Activated CD8-positive, alpha-beta T cell treated with anti-CD3 and anti-CD28 coated beads, Interleukin-2, amount 10 ng/mL, durations not matched to agents 7 days and 5 days (primary cell): ENCODE measurements at regions not wholly inside any gene's neighbourhood (a gene's known extent, or its start where the extent isn't known, plus 50 kb on each side); places are given as distances from the start of the nearest gene placed in this dataset.

Experiments
- ATAC-seq: fragments of 150-1000 bp; cut with Tn5 transposase; one replicate; pipeline ENCODE4 v1.10.0; 2021; ENCODE audit warnings: moderate library complexity
- CTCF ChIA-PET: fragments of 350-600 bp; sonication (Branson Sonifier 250); formaldehyde crosslinking; loops from one replicate; lab custom pipeline; 2021; ENCODE audit warnings: antibody characterized with exemption; lab: Charles Lee
- POLR2A ChIA-PET: fragments of 350-600 bp; sonication (Branson Sonifier 250); formaldehyde crosslinking; loops from one replicate; lab custom pipeline; 2021; ENCODE audit warnings: antibody characterized with exemption; lab: Charles Lee
- DNase-seq: peaks from one replicate; pipeline ENCODE4 v3.0.0-alpha.2; 2020
- H3K27ac Mint-ChIP-seq: one replicate; pipeline ENCODE4 v1.8.0; 2021; ENCODE audit warnings: mild to moderate bottlenecking, mixed read lengths
- H3K27me3 Mint-ChIP-seq: one replicate; pipeline ENCODE4 v1.8.0; 2021; ENCODE audit warnings: low read depth, mixed read lengths
- H3K36me3 Mint-ChIP-seq: one replicate; pipeline ENCODE4 v1.8.0; 2021; ENCODE audit warnings: low read depth, mixed read lengths
- H3K4me1 Mint-ChIP-seq: one replicate; pipeline ENCODE4 v1.8.0; 2021; ENCODE audit warnings: low read depth, mixed read lengths
- H3K4me3 Mint-ChIP-seq: one replicate; pipeline ENCODE4 v1.8.0; 2021; ENCODE audit warnings: mild to moderate bottlenecking, mixed read lengths
- H3K9me3 Mint-ChIP-seq: one replicate; pipeline ENCODE4 v1.8.0; 2022; ENCODE audit warnings: mixed read lengths; ENCODE audit not compliant: insufficient read depth

GRCh38 chr4:159980826-159981468 is 878.1 kb downstream of the RAPGEF2 start:
- ChIA-PET POLR2A (no interaction called here), CTCF (no interaction called here)
- H3K9me3 Mint-ChIP-seq = no peaks in the 10 kb centered on the region
- H3K36me3 Mint-ChIP-seq = no peaks in the 10 kb centered on the region
- DNase-seq (no peak), ATAC-seq (no peak)
- H3K4me1 Mint-ChIP-seq = no peaks in the 10 kb centered on the region
- no peak overlapping the region for H3K27ac Mint-ChIP-seq
- no peak overlapping the region for H3K4me3 Mint-ChIP-seq
- H3K27me3 Mint-ChIP-seq = no peaks in the 10 kb centered on the region

DNA sequence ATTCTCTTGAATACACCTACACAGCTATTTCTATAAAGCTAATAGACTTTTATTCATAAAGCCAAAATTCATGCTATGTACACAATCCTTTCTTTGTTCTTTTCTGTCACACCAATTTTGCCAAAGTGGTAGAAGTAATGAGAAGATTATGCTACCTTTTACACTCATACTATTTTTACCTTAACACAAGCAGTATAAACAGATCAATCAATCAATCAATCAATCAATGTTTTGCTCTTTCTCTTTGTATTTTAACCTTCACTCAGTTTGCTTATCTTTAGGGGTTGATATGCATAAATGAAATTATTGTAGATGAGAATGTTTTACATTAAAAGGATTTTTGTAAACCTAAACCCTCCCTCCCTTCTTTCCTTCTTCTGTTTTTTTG is 878.6 kb downstream of the RAPGEF2 start:
- H3K4me3 Mint-ChIP-seq = no peak overlapping the region
- ChIA-PET CTCF (no interaction called here), POLR2A (no interaction called here)
- no peak for DNase-seq
- H3K9me3 Mint-ChIP-seq = no peaks in the 10 kb centered on the region
- no peaks in the 10 kb centered on the region for H3K27me3 Mint-ChIP-seq
- no peaks in the 10 kb centered on the region for H3K4me1 Mint-ChIP-seq
- no peak overlapping the region for H3K27ac Mint-ChIP-seq
- no peaks in the 10 kb centered on the region for H3K36me3 Mint-ChIP-seq
- no peak for ATAC-seq

DNA sequence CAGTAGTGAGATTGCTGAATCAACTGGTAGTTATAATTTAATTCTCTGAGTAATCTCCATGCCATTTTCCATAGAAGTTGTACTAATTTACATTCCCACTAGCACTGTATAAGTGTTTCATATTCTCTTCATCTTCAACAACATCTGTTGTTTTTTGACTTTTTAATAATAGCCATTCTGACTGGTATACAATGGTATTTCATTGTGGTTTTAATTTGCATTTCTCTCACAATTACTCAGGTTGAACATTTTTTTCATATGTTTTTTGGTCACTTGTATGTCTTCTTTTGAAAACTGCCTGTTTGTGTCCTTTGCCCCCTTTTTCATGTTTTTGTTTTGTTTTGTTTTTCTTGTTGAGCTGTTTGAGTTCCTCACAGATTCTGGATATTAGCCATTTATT is 880.2 kb downstream of the RAPGEF2 start:
- Mint-ChIP-seq H3K27ac (no peak overlapping the region), H3K27me3 (no peaks in the 10 kb centered on the region), H3K4me3 (no peak overlapping the region), H3K36me3 (no peaks in the 10 kb centered on the region), H3K9me3 (no peaks in the 10 kb centered on the region), H3K4me1 (no peaks in the 10 kb centered on the region)
- ChIA-PET POLR2A (no interaction called here), CTCF (no interaction called here)
- no peak for ATAC-seq
- DNase-seq = no peak

GRCh38 chr4:160009656-160010493 is 907.0 kb downstream of the RAPGEF2 start:
- Mint-ChIP-seq H3K9me3 (peaks cover 7% of the 10 kb centered on the region), H3K36me3 (no peaks in the 10 kb centered on the region), H3K4me1 (no peaks in the 10 kb centered on the region), H3K27me3 (no peaks in the 10 kb centered on the region), H3K27ac (no peak overlapping the region), H3K4me3 (no peak overlapping the region)
- CTCF ChIA-PET = no interaction called here
- POLR2A ChIA-PET = no interaction called here
- ATAC-seq = no peak
- no peak for DNase-seq

DNA sequence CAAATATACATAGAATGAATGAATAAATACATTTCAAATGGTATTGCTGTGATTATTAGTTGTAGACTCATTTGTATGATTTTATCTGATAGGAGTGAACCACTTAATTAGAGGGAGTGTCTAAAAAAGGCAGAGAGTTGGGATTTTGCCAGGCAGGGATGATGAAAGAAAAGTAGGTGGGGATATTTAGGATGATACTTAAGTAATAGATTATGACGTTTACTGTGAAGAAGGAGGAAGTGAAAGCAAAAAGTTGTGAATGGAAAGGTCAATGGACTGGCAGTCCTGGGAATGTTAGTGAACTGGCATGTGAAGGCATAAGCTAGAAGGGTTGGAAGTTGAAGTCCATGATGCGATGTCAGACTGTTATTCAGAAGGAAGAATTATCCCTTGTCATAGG is 917.1 kb downstream of the RAPGEF2 start:
- ATAC-seq (no peak), DNase-seq (no peak)
- CTCF ChIA-PET = no interaction called here
- Mint-ChIP-seq H3K9me3 (no peaks in the 10 kb centered on the region), H3K27ac (no peak overlapping the region), H3K4me3 (no peak overlapping the region), H3K36me3 (no peaks in the 10 kb centered on the region), H3K27me3 (no peaks in the 10 kb centered on the region), H3K4me1 (no peaks in the 10 kb centered on the region)
- POLR2A ChIA-PET = no interaction called here

DNA sequence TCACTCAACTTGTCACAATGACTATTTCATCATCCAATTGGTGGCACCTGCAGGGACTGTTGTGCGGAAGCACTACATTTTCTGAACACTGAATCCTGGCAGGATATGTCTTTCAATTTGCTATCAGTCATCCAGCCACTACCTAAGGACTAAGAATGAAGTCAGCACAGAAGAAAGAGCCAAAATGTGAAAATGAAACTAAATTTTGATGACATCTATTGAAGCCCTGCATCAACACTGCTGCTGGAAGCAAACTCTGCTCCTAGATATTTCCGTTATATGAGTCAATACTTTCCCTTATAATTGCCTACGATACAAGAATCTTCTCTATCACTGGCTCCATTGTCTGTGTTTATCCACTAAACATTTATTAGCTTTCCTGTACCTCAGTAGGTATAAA is 917.9 kb downstream of the RAPGEF2 start:
- no peak for DNase-seq
- H3K27ac Mint-ChIP-seq = no peak overlapping the region
- no peak for ATAC-seq
- H3K27me3 Mint-ChIP-seq = no peaks in the 10 kb centered on the region
- H3K4me3 Mint-ChIP-seq = no peak overlapping the region
- ChIA-PET POLR2A (no interaction called here), CTCF (no interaction called here)
- no peaks in the 10 kb centered on the region for H3K4me1 Mint-ChIP-seq
- no peaks in the 10 kb centered on the region for H3K9me3 Mint-ChIP-seq
- no peaks in the 10 kb centered on the region for H3K36me3 Mint-ChIP-seq

DNA sequence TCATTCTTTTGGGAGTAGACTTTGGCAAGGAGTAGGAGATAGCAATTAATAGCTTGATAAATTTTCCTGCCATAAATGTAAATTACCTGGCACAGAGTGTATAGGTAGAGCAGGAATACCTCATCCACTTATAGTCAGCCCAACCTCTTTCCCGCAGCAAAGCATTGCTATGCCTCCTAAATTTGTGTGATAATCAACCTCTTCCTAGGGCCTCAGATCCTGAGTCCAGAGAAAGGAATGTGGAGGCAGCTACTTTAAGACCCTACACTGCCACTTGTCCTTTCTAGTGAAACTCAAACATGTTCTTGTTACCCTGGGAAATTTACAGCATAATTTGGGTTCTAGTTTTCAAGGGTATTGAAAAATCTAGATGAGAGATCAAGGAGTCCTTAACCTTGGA is 919.0 kb downstream of the RAPGEF2 start:
- H3K36me3 Mint-ChIP-seq = no peaks in the 10 kb centered on the region
- H3K4me3 Mint-ChIP-seq = no peak overlapping the region
- CTCF ChIA-PET = no interaction called here
- no peak for DNase-seq
- no peaks in the 10 kb centered on the region for H3K4me1 Mint-ChIP-seq
- POLR2A ChIA-PET = no interaction called here
- no peak for ATAC-seq
- H3K27me3 Mint-ChIP-seq = no peaks in the 10 kb centered on the region
- H3K27ac Mint-ChIP-seq = no peak overlapping the region
- peaks cover 10% of the 10 kb centered on the region for H3K9me3 Mint-ChIP-seq

DNA sequence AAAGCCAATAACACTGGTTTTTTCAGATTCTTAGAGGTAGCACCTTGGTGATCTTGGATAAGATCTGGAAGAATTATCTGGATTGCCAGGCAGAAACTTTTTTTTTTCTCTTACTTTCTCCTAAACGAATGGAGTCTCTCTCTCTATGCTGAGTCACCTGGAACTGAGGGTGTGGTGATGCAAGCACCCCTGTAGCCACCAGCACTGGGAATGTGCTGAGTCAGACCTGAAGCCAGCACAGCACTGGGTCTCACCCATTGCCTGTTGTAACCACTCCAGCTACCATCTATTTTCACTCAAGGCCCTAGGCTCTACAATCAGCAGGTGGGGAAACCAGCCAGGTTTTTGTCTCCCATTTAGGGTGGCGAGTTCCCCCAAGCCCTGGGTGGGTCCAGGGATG is 923.8 kb downstream of the RAPGEF2 start:
- Mint-ChIP-seq H3K9me3 (peaks cover 10% of the 10 kb centered on the region), H3K4me1 (no peaks in the 10 kb centered on the region), H3K4me3 (no peak overlapping the region), H3K27ac (no peak overlapping the region), H3K36me3 (no peaks in the 10 kb centered on the region), H3K27me3 (no peaks in the 10 kb centered on the region)
- ChIA-PET POLR2A (no interaction called here), CTCF (no interaction called here)
- DNase-seq = no peak
- ATAC-seq = no peak

- CTCF ChIA-PET = no interaction called here
- H3K9me3 Mint-ChIP-seq = no peaks in the 10 kb centered on the region
- POLR2A ChIA-PET = no interaction called here
- no peaks in the 10 kb centered on the region for H3K4me1 Mint-ChIP-seq
- no peaks in the 10 kb centered on the region for H3K27me3 Mint-ChIP-seq
- no peak overlapping the region for H3K27ac Mint-ChIP-seq
- ATAC-seq (no peak), DNase-seq (no peak)
- H3K36me3 Mint-ChIP-seq = no peaks in the 10 kb centered on the region
- no peak overlapping the region for H3K4me3 Mint-ChIP-seq
Observed at GRCh38 chr4:160034501-160034900, 931.6 kb downstream of the RAPGEF2 start.

DNA sequence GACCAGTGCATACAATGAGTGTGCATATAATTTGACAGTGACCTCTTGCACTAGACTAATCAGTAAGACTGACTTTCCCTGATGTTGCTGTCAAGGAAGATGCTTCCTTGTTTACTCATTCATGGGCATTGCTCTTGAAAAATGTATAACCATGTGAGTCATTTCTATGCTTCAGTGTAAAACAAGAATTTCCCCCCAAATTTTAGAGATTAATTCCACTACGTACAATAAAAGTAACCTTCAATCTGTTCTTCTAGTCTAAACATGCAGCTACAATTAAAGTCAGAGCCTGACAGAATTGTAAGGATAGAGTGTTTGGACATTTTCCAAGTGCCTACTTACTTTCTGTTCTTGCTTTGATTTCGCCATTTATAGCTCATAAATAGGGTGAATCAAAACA is 935.7 kb downstream of the RAPGEF2 start:
- Mint-ChIP-seq H3K36me3 (no peaks in the 10 kb centered on the region), H3K27ac (no peak overlapping the region), H3K9me3 (no peaks in the 10 kb centered on the region), H3K4me3 (no peak overlapping the region), H3K4me1 (no peaks in the 10 kb centered on the region), H3K27me3 (no peaks in the 10 kb centered on the region)
- CTCF ChIA-PET = interaction anchor here (0.7 kb wide), 1 partner anchor 54 kb away, joined by 3 read pairs; no protein-coding TSS in a partner anchor
- no peak for DNase-seq
- POLR2A ChIA-PET = no interaction called here
- no peak for ATAC-seq

GRCh38 chr4:160044693-160045092 is 941.8 kb downstream of the RAPGEF2 start:
- Mint-ChIP-seq H3K4me3 (no peak overlapping the region), H3K4me1 (no peaks in the 10 kb centered on the region), H3K27me3 (no peaks in the 10 kb centered on the region), H3K9me3 (peaks cover 12% of the 10 kb centered on the region), H3K27ac (no peak overlapping the region), H3K36me3 (no peaks in the 10 kb centered on the region)
- POLR2A ChIA-PET = no interaction called here
- DNase-seq (no peak), ATAC-seq (no peak)
- CTCF ChIA-PET = no interaction called here

DNA sequence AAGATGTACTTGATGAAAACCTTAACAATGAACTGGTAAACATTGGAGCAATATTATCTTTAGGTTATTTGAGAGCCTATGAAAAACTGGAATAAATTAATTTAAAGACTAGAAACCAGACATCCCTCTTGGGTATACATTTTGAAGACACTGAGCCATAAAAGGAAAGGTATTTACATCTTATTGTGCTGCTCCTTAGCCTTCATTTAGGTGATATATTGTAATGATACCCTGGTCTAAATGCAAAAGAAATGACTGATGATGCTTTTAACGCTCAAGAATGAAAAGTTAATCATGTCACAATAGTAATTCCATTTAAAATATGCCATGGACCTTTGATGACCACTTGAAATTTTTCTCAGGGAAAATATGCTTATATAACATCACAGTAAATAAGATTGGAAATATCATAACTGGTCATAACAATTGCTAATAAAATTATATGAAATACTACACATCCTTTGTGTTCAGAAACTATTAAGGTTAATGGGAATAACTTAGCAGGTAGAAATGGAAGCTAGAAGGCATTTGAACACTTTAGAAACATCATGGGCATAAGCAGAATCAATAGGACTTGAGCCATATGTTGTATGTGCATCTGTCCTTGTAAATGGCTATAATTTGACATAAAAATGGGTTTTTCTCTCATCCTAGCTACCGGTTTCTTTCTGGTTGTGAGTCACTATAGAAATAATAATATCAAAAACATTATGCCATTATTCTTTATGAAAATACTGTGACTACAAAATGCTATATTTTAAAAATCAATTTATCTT is 979.7 kb downstream of the RAPGEF2 start:
- peaks cover 6% of the 10 kb centered on the region for H3K9me3 Mint-ChIP-seq
- no peak overlapping the region for H3K27ac Mint-ChIP-seq
- H3K4me3 Mint-ChIP-seq = no peak overlapping the region
- ATAC-seq (no peak), DNase-seq (no peak)
- ChIA-PET POLR2A (no interaction called here), CTCF (no interaction called here)
- H3K36me3 Mint-ChIP-seq = no peaks in the 10 kb centered on the region
- no peaks in the 10 kb centered on the region for H3K4me1 Mint-ChIP-seq
- H3K27me3 Mint-ChIP-seq = no peaks in the 10 kb centered on the region
